ENCODE measurements at regions not wholly inside any gene's neighbourhood (a gene's known extent, or its start where the extent isn't known, plus 50 kb on each side); places are given as distances from the start of the nearest gene placed in this dataset.

DNA sequence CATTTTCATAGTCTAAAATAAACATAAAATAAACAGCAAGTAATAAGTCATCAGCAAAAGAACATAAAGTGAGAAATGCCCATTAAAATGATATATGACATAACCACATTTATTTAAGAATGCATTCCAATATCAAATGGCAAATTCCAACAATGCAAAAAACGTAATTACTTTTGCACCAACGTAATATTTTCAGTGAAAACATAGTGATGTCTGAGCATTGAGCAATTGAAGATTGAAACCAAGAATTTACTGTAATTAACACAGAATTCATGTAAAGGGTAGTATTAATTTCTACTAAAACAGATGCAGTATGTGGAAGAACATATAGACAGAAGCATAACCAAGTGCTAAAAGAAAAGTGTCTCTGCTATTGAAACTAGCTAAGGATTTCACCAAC lies 123.0 kb upstream of the TNS3 start:
- DNase-seq (no peak), ATAC-seq (ENCODE audit: low read depth) (no peak)
- Histone ChIP-seq H3K9ac (ENCODE audit: low read length) (no peak overlapping the region), H3K36me3 (replicated peaks in 1 of 2; ENCODE audit: control extremely low read depth in 1 of 2, control insufficient read depth in 1 of 2, extremely low read depth in 1 of 2, insufficient read depth in 2 of 2, low read length in 1 of 2) (no peaks in the 10 kb centered on the region), H3K79me2 (ENCODE audit: control insufficient read depth, insufficient read depth, low read length) (no peaks in the 10 kb centered on the region), H3K27me3 (replicated peaks in 1 of 4; ENCODE audit: control extremely low read depth in 1 of 4, control insufficient read depth in 3 of 4, insufficient read depth in 4 of 4, low read length in 3 of 4) (no peaks in the 10 kb centered on the region), H2AFZ (ENCODE audit: insufficient read depth, low read depth, low read length, poor library complexity, severe bottlenecking) (no peak overlapping the region), H3K9me3 (ENCODE audit: control extremely low read depth in 1 of 3, control insufficient read depth in 2 of 3, insufficient read depth in 1 of 3, low read length in 2 of 3) (no peaks in the 10 kb centered on the region), H3K27ac (ENCODE audit: low read length in 2 of 2) (no peak overlapping the region), H3K4me2 (replicated peaks; ENCODE audit: low read depth, low read length, poor library complexity, severe bottlenecking) (no peak overlapping the region), H3K4me3 (ENCODE audit: control extremely low read depth in 1 of 5, extremely low read depth in 1 of 5, insufficient read depth in 1 of 5, low read depth in 2 of 5, low read length in 4 of 5) (no peak overlapping the region), H4K20me1 (ENCODE audit: control insufficient read depth, insufficient read depth, low read length, poor library complexity, severe bottlenecking) (no peaks in the 10 kb centered on the region), H3K4me1 (ENCODE audit: control insufficient read depth in 2 of 2, insufficient read depth in 2 of 2, low read length in 2 of 2) (peaks cover 10 to 13% of the 10 kb centered on the region in 2 donors)
- Mint-ChIP-seq H3K4me1 (peaks cover 13% of the 10 kb centered on the region), H3K27ac (no peak overlapping the region), H3K4me3 (no peak overlapping the region), H3K9me3 (ENCODE audit: insufficient read depth) (no peaks in the 10 kb centered on the region), H3K27me3 (no peaks in the 10 kb centered on the region)
- no CpG with 5 or more reads among the region's 2 CpGs for WGBS (ENCODE audit: insufficient coverage)
- intact Hi-C loops (cut with micrococcal nuclease), result no loop called here
- POLR2A ChIA-PET, result no interaction called here
- CTCF ChIA-PET, result no interaction called here
- no peak for TF ChIP-seq EZH2 (IDR thresholded peaks at IDR 0.05; ENCODE audit: borderline replicate concordance, insufficient read depth, low read depth, low read length, poor library complexity, severe bottlenecking)
- TF ChIP-seq, protein P1, sequence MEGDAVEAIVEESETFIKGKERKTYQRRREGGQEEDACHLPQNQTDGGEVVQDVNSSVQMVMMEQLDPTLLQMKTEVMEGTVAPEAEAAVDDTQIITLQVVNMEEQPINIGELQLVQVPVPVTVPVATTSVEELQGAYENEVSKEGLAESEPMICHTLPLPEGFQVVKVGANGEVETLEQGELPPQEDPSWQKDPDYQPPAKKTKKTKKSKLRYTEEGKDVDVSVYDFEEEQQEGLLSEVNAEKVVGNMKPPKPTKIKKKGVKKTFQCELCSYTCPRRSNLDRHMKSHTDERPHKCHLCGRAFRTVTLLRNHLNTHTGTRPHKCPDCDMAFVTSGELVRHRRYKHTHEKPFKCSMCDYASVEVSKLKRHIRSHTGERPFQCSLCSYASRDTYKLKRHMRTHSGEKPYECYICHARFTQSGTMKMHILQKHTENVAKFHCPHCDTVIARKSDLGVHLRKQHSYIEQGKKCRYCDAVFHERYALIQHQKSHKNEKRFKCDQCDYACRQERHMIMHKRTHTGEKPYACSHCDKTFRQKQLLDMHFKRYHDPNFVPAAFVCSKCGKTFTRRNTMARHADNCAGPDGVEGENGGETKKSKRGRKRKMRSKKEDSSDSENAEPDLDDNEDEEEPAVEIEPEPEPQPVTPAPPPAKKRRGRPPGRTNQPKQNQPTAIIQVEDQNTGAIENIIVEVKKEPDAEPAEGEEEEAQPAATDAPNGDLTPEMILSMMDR (IDR thresholded peaks at IDR 0.05), result no peak

DNA sequence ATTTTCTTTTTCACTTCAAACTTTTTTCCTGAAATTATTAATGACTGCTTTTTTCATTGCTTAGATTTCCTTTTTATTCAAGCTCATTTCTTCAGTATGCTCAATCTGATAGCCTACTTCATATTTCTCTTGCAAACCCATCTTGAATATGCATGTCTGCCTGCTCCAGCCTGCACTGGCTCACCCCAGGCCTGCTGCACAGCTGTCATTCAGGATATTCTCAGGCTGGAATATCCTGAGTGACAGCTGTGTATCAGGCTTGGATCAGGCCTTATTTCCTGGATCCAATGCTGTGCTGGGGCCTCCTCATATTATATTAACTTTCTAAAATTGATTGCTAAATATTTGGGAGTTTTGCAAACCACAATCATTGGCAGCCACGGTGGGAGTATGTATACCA lies 120.2 kb upstream of the TNS3 start:
- Histone ChIP-seq H3K4me1 (ENCODE audit: control insufficient read depth in 2 of 2, insufficient read depth in 2 of 2, low read length in 2 of 2) (no peaks in the 10 kb centered on the region), H3K27ac (ENCODE audit: low read length in 2 of 2) (no peak overlapping the region), H3K9me3 (ENCODE audit: control extremely low read depth in 1 of 3, control insufficient read depth in 2 of 3, insufficient read depth in 1 of 3, low read length in 2 of 3) (no peaks in the 10 kb centered on the region), H4K20me1 (ENCODE audit: control insufficient read depth, insufficient read depth, low read length, poor library complexity, severe bottlenecking) (no peaks in the 10 kb centered on the region), H3K36me3 (replicated peaks in 1 of 2; ENCODE audit: control extremely low read depth in 1 of 2, control insufficient read depth in 1 of 2, extremely low read depth in 1 of 2, insufficient read depth in 2 of 2, low read length in 1 of 2) (no peaks in the 10 kb centered on the region), H3K4me3 (ENCODE audit: control extremely low read depth in 1 of 5, extremely low read depth in 1 of 5, insufficient read depth in 1 of 5, low read depth in 2 of 5, low read length in 4 of 5) (no peak overlapping the region), H3K4me2 (replicated peaks; ENCODE audit: low read depth, low read length, poor library complexity, severe bottlenecking) (no peak overlapping the region), H3K27me3 (replicated peaks in 1 of 4; ENCODE audit: control extremely low read depth in 1 of 4, control insufficient read depth in 3 of 4, insufficient read depth in 4 of 4, low read length in 3 of 4) (no peaks in the 10 kb centered on the region), H3K79me2 (ENCODE audit: control insufficient read depth, insufficient read depth, low read length) (no peaks in the 10 kb centered on the region), H3K9ac (ENCODE audit: low read length) (no peak overlapping the region), H2AFZ (ENCODE audit: insufficient read depth, low read depth, low read length, poor library complexity, severe bottlenecking) (no peak overlapping the region)
- intact Hi-C loops (cut with micrococcal nuclease), result no loop called here
- no peak for ATAC-seq (ENCODE audit: low read depth)
- H3K27me3 Mint-ChIP-seq, result no peaks in the 10 kb centered on the region
- POLR2A ChIA-PET, result no interaction called here
- CTCF ChIA-PET, result no interaction called here
- no peak for DNase-seq
- no peaks in the 10 kb centered on the region for H3K4me1 Mint-ChIP-seq
- no CpG with 5 or more reads among the region's 1 CpG for WGBS (ENCODE audit: insufficient coverage)
- H3K27ac Mint-ChIP-seq, result no peak overlapping the region
- TF ChIP-seq, protein P1 (IDR thresholded peaks at IDR 0.05), result no peak
- no peak for TF ChIP-seq EZH2 (IDR thresholded peaks at IDR 0.05; ENCODE audit: borderline replicate concordance, insufficient read depth, low read depth, low read length, poor library complexity, severe bottlenecking)
- no peaks in the 10 kb centered on the region for H3K9me3 Mint-ChIP-seq (ENCODE audit: insufficient read depth)
- H3K4me3 Mint-ChIP-seq, result no peak overlapping the region
